ENCODE measurements at regions not wholly inside any gene's neighbourhood (a gene's known extent, or its start where the extent isn't known, plus 50 kb on each side); places are given as distances from the start of the nearest gene placed in this dataset.

DNA sequence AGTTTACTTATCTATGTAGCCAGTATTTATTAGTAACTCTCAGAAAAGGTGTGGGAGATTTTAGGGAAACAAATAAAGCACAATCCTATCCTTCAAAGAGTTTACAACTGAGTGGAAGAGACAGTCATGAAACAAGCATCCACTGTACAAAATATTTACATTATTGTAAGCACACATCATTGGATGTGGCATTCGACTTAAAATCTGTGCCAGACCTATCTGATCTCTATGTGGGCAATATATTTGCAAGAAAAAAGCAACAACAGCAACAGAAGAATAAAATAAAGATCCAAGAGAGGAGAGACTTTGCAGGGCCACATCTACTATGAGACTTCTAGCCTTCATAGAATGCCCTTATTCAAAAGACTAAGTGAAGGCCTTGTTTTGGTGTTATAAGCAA lies 882.1 kb upstream of the PIK3C3 start:
- TF ChIP-seq, protein P1, sequence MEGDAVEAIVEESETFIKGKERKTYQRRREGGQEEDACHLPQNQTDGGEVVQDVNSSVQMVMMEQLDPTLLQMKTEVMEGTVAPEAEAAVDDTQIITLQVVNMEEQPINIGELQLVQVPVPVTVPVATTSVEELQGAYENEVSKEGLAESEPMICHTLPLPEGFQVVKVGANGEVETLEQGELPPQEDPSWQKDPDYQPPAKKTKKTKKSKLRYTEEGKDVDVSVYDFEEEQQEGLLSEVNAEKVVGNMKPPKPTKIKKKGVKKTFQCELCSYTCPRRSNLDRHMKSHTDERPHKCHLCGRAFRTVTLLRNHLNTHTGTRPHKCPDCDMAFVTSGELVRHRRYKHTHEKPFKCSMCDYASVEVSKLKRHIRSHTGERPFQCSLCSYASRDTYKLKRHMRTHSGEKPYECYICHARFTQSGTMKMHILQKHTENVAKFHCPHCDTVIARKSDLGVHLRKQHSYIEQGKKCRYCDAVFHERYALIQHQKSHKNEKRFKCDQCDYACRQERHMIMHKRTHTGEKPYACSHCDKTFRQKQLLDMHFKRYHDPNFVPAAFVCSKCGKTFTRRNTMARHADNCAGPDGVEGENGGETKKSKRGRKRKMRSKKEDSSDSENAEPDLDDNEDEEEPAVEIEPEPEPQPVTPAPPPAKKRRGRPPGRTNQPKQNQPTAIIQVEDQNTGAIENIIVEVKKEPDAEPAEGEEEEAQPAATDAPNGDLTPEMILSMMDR (IDR thresholded peaks at IDR 0.05): no peak
- TF ChIP-seq EZH2 (IDR thresholded peaks at IDR 0.05): no peak
- TF ChIP-seq EZH2phosphoT487 (IDR thresholded peaks at IDR 0.05): no peak
